CD4-positive, alpha-beta T cell treated with Interleukin-1 beta for 1 hour (primary cell): ENCODE measurements at regions not wholly inside any gene's neighbourhood (a gene's known extent, or its start where the extent isn't known, plus 50 kb on each side); places are given as distances from the start of the nearest gene placed in this dataset.
"Not testable (repeated sequence)": the region's sequence is repeated elsewhere in the genome, so short reads cannot be mapped to it uniquely, and the experiment has no call there.

Experiments used
- DNase-seq, 2 donors: peaks; one replicate each; pipeline ENCODE4 v3.0.0-alpha.2; 2020 to 2022

GRCh38 chr13:111413407-111414187, 93.2 kb downstream of the TEX29 start:
- no peak for DNase-seq

DNA sequence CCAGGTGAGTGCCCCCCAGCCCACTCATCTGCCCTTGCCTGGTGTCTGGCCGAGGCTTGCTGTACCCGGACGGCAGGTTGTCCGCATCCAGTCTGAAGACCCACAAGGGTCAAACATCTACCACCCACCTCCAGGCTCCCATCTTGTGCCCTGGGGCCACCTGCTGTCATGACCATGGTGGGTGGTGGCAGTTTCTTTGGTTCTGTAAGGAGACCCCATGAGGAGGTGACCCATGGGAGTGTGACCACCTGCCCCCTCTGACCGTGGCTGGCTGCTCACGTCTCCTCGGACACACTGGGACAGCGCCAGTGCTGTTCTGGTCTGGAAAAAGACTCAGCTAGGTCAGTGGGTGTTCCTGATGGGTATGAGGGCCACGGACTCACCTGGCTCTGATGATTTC, 93.9 kb downstream of the TEX29 start:
- DNase-seq: no peak

GRCh38 chr13:111415246-111415645, 94.8 kb downstream of the TEX29 start:
- DNase-seq: no peak

GRCh38 chr13:111415765-111416164, 95.3 kb downstream of the TEX29 start:
- DNase-seq: no peak

GRCh38 chr13:111418101-111418500, 97.7 kb downstream of the TEX29 start:
- DNase-seq: no peak

DNA sequence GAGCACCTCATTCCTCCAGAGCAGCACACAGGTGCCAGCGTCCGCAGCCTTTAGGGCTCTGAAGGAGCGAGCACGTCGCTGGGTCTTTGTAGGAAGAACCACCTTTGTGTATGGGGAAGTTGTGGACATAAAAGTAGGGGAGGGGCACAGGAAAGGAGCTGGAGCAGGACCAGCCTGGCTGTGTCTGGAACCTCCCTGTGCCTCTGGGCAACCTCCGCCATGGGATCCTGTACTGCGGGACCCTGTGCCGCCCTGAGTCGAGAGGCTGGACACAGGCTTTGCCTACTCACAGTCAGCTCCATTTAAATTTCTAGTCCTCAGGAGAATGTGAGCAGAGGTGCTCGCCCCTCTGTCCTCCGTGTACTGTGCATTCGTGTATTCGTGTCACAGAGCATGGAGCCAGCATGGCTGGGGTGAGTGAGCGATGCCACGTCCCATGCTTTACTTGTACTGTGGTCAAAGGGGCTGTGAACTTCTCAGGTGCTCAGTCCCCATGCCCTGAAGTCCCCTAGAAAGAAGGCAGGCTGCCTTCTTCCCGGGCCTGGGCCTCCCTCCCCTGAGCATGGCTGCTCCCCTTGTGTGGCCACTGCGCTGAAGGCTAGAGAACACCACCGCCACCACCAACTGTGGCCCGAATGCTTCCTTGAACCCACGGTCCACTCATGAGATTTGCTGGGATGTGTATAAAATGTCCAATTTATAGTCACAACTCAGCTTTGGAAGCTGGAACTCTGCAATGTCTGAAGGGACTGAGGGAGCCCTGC, 99.9 kb downstream of the TEX29 start:
- DNase-seq: no peak

DNA sequence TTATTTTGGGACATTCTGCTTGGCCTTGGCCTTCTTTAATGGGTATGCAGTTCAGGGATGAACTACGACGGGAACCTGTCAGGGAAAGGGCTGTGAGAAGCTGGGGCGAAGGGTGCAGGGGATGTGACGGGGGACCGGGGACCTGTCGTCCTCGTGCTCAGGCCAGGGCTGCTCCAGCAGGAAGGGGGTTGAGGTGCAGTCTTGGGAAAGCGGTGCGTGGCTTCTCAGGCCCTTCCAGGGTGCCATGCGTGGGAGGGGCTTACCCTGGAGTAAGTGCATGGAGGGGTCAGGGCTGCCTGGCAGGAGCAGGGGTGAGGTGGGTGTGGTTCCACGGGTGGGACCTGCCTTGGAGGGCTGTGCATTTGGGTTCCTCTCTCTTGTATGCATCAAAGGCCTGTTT, 100.8 kb downstream of the TEX29 start:
- DNase-seq: no peak

DNA sequence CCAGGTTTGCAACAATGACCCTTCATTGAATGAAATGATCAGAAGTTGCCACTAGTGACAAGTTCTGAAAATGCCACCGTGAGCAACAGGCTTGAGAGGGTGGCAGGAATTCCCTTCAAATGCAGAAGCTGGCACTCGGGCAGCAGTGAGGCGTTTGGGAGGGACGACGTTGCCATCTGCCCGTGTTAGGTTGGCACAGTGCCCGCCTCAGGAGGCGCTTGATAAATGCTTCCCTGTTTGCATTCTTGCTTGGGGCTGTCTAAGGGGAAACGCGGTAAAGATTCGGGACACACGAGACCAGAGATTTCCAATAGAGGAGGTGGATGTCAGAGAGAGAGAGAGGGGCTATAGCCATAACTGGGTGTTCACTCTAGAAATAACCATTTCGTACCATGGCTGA, 101.9 kb downstream of the TEX29 start:
- DNase-seq: no peak

GRCh38 chr13:111423168-111423785, 102.8 kb downstream of the TEX29 start:
- no peak for DNase-seq

- no peak for DNase-seq
Observed at GRCh38 chr13:111424134-111424533, 103.7 kb downstream of the TEX29 start.

GRCh38 chr13:111425326-111425725, 104.9 kb downstream of the TEX29 start:
- DNase-seq: no peak

GRCh38 chr13:111429064-111429558, 108.7 kb downstream of the TEX29 start:
- peak in 1 of 2 donors; percentile 14 for DNase-seq

GRCh38 chr13:111431206-111431605, 110.8 kb downstream of the TEX29 start:
- no peak for DNase-seq

DNA sequence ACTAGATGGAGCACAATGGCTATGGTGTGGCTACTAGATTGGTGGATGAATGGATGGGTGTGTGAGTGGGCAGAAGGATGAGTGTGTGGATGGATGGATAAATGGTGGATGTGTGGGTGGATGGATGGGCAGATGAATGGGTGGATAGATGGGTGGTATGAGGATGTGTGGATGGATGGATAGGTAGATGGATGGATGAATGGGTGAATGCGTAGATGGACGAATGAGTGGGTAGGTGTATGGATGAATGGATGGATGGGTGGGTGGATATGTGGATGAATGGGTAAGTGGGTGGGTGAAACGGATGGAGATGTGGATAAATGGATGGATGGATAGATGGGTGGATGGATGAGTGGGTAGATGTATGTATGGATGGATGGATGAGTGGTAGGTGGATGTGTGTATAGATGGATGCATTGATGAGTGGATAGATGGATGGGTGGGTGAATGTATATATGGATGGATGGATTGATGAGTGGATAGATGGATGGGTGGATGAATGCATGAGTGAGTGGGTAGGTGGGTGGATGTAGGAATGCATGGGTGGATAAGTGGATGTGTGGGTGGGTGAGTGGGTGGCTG, 114.2 kb downstream of the TEX29 start:
- no peak for DNase-seq

DNA sequence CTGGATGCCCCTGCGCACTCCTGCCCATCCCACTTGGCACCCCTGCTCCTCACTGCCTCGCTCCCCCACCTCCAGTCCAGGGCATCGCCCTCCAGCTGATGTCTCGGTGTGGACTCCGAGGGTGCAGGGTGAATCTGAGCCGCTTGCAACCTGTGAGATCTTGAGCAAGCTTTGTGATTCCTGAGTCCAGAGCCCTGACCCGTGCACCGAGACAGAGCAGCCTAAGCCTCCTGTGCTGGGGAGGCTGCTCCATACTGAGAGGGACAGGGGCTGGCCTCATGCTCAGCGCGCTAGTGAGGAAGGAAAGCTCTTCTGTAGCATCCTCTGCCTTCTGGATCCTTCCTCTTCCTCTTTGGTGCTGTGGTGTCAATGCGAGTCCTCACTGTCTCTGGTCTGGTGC, 116.0 kb downstream of the TEX29 start:
- no peak for DNase-seq

GRCh38 chr13:111437417-111437816, 117.0 kb downstream of the TEX29 start:
- DNase-seq: no peak

DNA sequence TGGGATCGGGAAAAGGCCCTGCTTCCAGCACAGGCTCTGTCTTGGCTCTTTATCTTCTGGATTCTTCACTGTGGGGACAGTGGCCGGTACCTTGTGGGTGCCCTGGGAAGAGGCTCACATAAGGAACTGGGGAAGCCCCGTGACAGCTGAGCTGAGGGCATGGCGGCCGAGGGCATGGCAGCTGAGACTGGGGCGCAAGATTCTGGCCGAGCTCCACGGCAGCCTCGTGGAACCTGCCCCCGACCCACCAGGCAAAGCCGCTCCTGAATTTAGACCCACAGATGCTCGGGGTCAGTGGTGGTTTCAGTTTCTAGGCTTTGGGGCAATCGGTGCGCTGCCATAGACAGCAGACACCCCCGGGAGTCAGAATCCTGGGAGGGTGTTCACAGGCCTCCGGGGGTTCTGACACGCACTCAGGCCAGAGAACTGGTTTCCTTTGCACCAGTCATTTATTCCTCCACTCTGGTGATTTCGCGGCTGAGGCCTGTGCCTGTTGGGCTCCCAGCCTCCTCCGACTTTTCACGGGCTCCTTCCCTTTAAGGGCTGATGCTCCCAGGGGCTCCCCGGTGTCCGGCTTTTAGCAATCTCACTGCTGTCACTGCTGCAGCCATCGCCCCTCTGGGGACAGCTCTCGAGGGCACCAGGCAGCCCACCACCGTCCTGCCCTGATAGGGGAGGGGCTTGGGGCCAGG, 117.6 kb downstream of the TEX29 start:
- DNase-seq: no peak

GRCh38 chr13:111440492-111440891, 120.0 kb downstream of the TEX29 start:
- not testable (repeated sequence) for DNase-seq

- no peak for DNase-seq
Observed at GRCh38 chr13:111443981-111444380, 123.5 kb downstream of the TEX29 start.

DNA sequence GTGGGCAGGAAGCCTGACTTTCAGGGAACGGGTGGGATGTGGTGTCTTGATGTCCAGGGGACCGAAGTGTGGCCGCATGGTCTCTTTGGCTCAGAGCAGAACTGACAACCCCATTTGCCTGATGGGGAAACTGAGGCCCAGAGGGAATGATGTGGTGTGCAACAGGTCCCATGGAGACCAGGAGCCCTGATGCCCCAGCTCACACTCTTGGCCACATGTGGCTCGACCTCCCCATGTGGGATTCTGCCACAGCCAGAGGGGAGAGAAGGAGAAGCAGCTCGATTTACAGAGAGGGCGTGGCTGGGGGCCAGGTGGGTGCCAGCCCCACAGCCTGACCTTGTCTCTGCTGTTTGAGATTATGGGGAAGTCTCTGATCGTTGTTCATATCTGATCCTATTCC, 128.1 kb downstream of the TEX29 start:
- no peak for DNase-seq

GRCh38 chr13:111449041-111449440, 128.6 kb downstream of the TEX29 start:
- no peak for DNase-seq

DNA sequence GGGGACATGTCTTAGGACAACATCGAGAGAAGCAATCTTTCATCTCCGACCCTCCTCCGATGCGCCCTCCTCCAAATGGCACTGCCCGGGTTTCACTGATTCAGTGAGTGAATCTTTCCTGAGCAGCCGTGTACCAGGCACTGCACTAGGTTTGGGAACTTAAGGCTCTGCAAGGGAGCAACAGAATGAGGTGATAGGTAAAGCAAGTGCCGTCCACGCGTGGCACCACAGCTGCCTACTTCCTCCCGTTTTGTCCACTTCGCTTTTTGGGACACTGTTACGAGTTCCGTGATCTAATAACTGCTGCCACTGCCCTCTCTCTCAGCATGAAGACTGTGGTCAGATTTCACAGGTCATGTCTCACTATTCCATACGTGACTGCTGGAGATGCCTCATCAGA, 131.0 kb downstream of the TEX29 start:
- DNase-seq: no peak
